Hepatocyte (in vitro differentiated cells): ENCODE measurements at regions not wholly inside any gene's neighbourhood (a gene's known extent, or its start where the extent isn't known, plus 50 kb on each side); places are given as distances from the start of the nearest gene placed in this dataset.
"Not testable (repeated sequence)": the region's sequence is repeated elsewhere in the genome, so short reads cannot be mapped to it uniquely, and the experiment has no call there.

Source experiments
- DNase-seq: peaks from one replicate; pipeline ENCODE4 v3.0.0-alpha.2; 2016; ENCODE audit warnings: low spot score
- H2AFZ ChIP-seq: fragments of 200-600 bp; sonication (generic); 2 replicates; pipeline ENCODE4 v1.6.0; 2016; ENCODE audit warnings: antibody characterized with exemption, mild to moderate bottlenecking
- H3K27ac ChIP-seq: fragments of 200-600 bp; sonication (generic); 2 replicates; pipeline ENCODE4 v1.5.1; 2016; ENCODE audit warnings: mild to moderate bottlenecking
- H3K27me3 ChIP-seq: fragments of 200-600 bp; sonication (generic); 2 replicates; pipeline ENCODE4 v1.6.1; 2016
- H3K36me3 ChIP-seq: fragments of 200-600 bp; sonication (generic); replicated peaks from 2 replicates; pipeline ENCODE4 v1.5.1; 2016; ENCODE audit warnings: low read depth; ENCODE audit not compliant: insufficient read depth
- H3K4me1 ChIP-seq: fragments of 200-600 bp; sonication (generic); 2 replicates; pipeline ENCODE4 v1.5.1; 2016; ENCODE audit warnings: mild to moderate bottlenecking, moderate library complexity; ENCODE audit not compliant: insufficient read depth
- H3K4me2 ChIP-seq: fragments of 200-600 bp; sonication (generic); 2 replicates; pipeline ENCODE4 v1.6.0; 2016
- H3K4me3 ChIP-seq: fragments of 200-600 bp; sonication (generic); 2 replicates; pipeline ENCODE4 v1.5.1; 2016; ENCODE audit warnings: mild to moderate bottlenecking
- H3K79me2 ChIP-seq: fragments of 200-600 bp; sonication (generic); 2 replicates; pipeline ENCODE4 v1.6.0; 2017; ENCODE audit warnings: mild to moderate bottlenecking
- H3K9me2 ChIP-seq: fragments of 200-600 bp; sonication (generic); replicated peaks from 2 replicates; pipeline ENCODE4 v1.6.0; 2017; ENCODE audit warnings: mild to moderate bottlenecking; ENCODE audit not compliant: insufficient read depth
- H3K9me3 ChIP-seq: fragments of 200-600 bp; sonication (generic); 2 replicates; pipeline ENCODE4 v1.5.1; 2016; ENCODE audit warnings: low read depth, mild to moderate bottlenecking
- H4K20me1 ChIP-seq: fragments of 200-600 bp; sonication (generic); 2 replicates; pipeline ENCODE4 v1.6.0; 2016; ENCODE audit warnings: mild to moderate bottlenecking; ENCODE audit not compliant: insufficient read depth, poor library complexity, severe bottlenecking
- CTCF ChIP-seq: fragments of 200-600 bp; sonication (generic); IDR thresholded peaks from 2 replicates; pipeline ENCODE4 v1.5.1; 2016; ENCODE audit warnings: antibody characterized with exemption, mild to moderate bottlenecking; ENCODE audit not compliant: poor library complexity
- EZH2 ChIP-seq: fragments of 200-600 bp; sonication (generic); IDR thresholded peaks from 2 replicates; pipeline ENCODE4 v1.6.1; 2016; ENCODE audit warnings: antibody characterized with exemption, mild to moderate bottlenecking, borderline replicate concordance
- EZH2phosphoT487 ChIP-seq: fragments of 200-600 bp; sonication (generic); IDR thresholded peaks from one replicate; pipeline ENCODE4 v1.6.1; 2018; ENCODE audit warnings: antibody characterized with exemption, mild to moderate bottlenecking, low read depth, moderate library complexity; ENCODE audit not compliant: unreplicated experiment, severe bottlenecking
- WGBS: methylation state at CpG from one replicate; pipeline ENCODE4 v1.1.6; 2016; ENCODE audit warnings: low lambda C conversion rate; ENCODE audit errors: missing lambda C conversion rate; 5-methylcytosine and 5-hydroxymethylcytosine counted together

GRCh38 chr7:130853503-130854279 lies 119.7 kb upstream of the KLF14 start:
- H3K9me3 ChIP-seq = no peaks in the 10 kb centered on the region
- no peak for TF ChIP-seq EZH2phosphoT487
- TF ChIP-seq CTCF = no peak
- no peak for TF ChIP-seq EZH2
- H3K79me2 ChIP-seq = no peaks in the 10 kb centered on the region
- WGBS = 81% methylated on average over 7 of the region's 7 CpGs
- no peak overlapping the region for H3K4me3 ChIP-seq
- no peaks in the 10 kb centered on the region for H3K36me3 ChIP-seq
- H3K9me2 ChIP-seq = no peaks in the 10 kb centered on the region
- H3K4me2 ChIP-seq = no peak overlapping the region
- H3K4me1 ChIP-seq = no peaks in the 10 kb centered on the region
- no peak overlapping the region for H2AFZ ChIP-seq
- no peak for DNase-seq
- no peaks in the 10 kb centered on the region for H3K27me3 ChIP-seq
- no peak overlapping the region for H3K27ac ChIP-seq
- no peaks in the 10 kb centered on the region for H4K20me1 ChIP-seq

GRCh38 chr7:130854481-130854880 lies 120.5 kb upstream of the KLF14 start:
- H3K4me2 ChIP-seq = no peak overlapping the region
- no peak overlapping the region for H3K27ac ChIP-seq
- no peaks in the 10 kb centered on the region for H3K4me1 ChIP-seq
- no peaks in the 10 kb centered on the region for H3K27me3 ChIP-seq
- H3K79me2 ChIP-seq = no peaks in the 10 kb centered on the region
- no peaks in the 10 kb centered on the region for H3K36me3 ChIP-seq
- no peak for TF ChIP-seq CTCF
- TF ChIP-seq EZH2phosphoT487 = no peak
- TF ChIP-seq EZH2 = no peak
- no peaks in the 10 kb centered on the region for H4K20me1 ChIP-seq
- DNase-seq = no peak
- H3K4me3 ChIP-seq = no peak overlapping the region
- no peak overlapping the region for H2AFZ ChIP-seq
- H3K9me2 ChIP-seq = no peaks in the 10 kb centered on the region
- H3K9me3 ChIP-seq = peaks cover 6% of the 10 kb centered on the region
- 77% methylated on average over 1 of the region's 1 CpG for WGBS

- H3K36me3 ChIP-seq = no peaks in the 10 kb centered on the region
- TF ChIP-seq EZH2phosphoT487 = no peak
- TF ChIP-seq EZH2 = no peak
- TF ChIP-seq CTCF = no peak
Observed at GRCh38 chr7:130856866-130857265, 122.9 kb upstream of the KLF14 start.

GRCh38 chr7:130860832-130861231 lies 126.8 kb upstream of the KLF14 start:
- H3K4me3 ChIP-seq, H3K27ac ChIP-seq, H3K27me3 ChIP-seq, H3K4me1 ChIP-seq, H2AFZ ChIP-seq, H3K9me3 ChIP-seq, H3K9me2 ChIP-seq, H4K20me1 ChIP-seq, H3K79me2 ChIP-seq, H3K36me3 ChIP-seq, DNase-seq, H3K4me2 ChIP-seq: not testable (repeated sequence)
- WGBS = 96% methylated on average over 2 of the region's 2 CpGs

More at GRCh38 chr7:130856866-130857265, 122.9 kb upstream of the KLF14 start:
- H3K9me2 ChIP-seq = no peaks in the 10 kb centered on the region
- no peaks in the 10 kb centered on the region for H3K4me1 ChIP-seq
- no peak overlapping the region for H3K4me3 ChIP-seq
- no peak overlapping the region for H3K4me2 ChIP-seq
- no peaks in the 10 kb centered on the region for H3K79me2 ChIP-seq
- H3K27me3 ChIP-seq = no peaks in the 10 kb centered on the region
- H3K27ac ChIP-seq = no peak overlapping the region
- no peak overlapping the region for H2AFZ ChIP-seq
- DNase-seq = no peak
- peaks cover 6% of the 10 kb centered on the region for H3K9me3 ChIP-seq
- no peaks in the 10 kb centered on the region for H4K20me1 ChIP-seq
